ENCODE measurements at regions not wholly inside any gene's neighbourhood (a gene's known extent, or its start where the extent isn't known, plus 50 kb on each side); places are given as distances from the start of the nearest gene placed in this dataset.

DNA sequence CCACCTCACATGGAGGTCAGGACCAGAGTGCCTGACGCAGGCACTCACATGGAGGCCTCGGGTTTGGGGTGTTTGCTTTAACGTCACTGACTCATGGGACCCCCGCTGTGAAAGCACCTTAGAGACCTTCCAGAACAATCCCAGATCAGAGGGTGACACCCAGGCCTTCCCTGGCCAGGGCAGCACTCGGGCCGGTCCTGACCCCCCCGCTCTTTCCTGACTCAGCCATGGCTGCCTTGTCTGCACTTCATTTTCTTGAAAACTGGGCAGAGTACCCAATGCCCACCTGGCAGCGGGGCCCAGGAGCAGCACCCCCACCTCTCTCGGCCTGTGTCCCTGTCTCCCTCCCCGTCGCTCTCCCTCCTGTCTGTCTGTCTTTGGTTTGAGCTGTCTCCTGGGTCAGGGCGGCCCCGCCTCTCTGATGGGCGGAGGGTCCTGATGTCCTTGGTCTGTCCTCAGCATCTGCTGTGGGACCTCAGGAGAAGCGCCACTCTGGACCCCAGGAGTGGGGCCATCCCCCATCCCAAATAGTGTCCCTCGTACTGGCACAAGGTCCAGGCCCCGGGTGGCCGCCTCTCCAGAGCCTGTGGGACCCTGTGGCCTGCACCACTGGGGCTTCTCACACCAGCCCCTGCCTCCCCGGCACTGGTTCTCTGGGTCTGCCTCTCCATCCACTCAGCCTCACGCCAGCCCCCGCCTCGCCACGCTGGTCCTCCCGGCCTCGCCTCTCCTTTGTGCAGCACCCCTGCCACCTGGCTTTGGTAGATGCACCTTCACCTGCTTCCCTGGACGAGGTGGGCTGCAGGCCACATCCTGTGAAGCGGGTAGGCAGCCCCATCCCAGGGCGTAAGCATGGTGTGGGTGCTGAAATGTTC lies 55.9 kb upstream of the ZNF469 start:
- POLR2A ChIA-PET: no interaction called here
- CTCF ChIA-PET: no interaction called here
- no peak overlapping the region for H3K27ac ChIP-seq (ENCODE audit: extremely low read depth, low read depth, low read length)

DNA sequence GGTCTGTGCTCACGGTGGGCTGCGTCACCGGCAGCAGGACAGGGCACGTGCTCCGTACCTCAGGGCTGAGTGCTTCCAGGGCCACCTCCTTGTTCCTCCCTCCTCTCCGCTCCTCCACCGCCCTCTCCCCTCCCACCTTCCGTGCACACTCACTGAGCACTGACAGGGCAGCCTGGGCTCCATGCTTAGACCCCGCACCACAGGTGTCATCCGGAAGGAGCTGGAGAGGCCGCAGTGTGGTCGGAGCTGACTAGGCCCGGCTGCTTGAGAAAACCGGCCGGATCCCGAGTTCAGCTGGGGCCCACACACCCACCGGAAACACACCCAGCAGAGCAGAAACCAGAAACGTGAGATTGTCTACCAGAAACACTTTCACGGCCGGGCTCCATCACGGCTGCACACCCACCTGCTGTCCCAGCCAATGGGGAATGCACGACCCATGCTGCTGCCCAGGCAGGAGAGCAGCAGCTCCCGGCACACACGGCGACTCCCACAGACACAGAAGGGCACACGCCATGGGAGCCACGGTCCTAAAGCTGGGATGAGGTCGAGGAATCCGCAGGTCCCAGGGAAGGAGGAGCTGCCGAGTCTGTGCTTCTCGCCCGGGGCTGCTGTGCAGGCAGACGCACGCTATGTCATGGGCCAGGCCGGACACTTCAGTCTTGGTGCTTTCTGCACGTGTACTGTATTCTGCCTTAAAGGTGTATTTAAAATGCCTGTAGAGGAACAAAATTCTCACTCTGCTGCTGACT lies 55.0 kb upstream of the ZNF469 start:
- Histone ChIP-seq H3K4me3 (ENCODE audit: low read depth, low read length) (no peak overlapping the region), H3K36me3 (ENCODE audit: control insufficient read depth in 2 of 2, insufficient read depth in 1 of 2, low read length in 2 of 2) (no peaks in the 10 kb centered on the region), H3K9me3 (ENCODE audit: control insufficient read depth, insufficient read depth, low read depth, low read length) (no peaks in the 10 kb centered on the region), H3K4me1 (ENCODE audit: control insufficient read depth, insufficient read depth, low read length) (no peaks in the 10 kb centered on the region), H3K27ac (ENCODE audit: extremely low read depth, low read depth, low read length) (no peak overlapping the region)
- POLR2A ChIA-PET: no interaction called here
- CTCF ChIA-PET: no interaction called here
- TF ChIP-seq ZIC2 (tag by site-specific recombination; IDR thresholded peaks at IDR 0.05) (0 out of 2 replicates have a peak, but pooled peaks have one; percentile 13), ZBTB48 (tag by site-specific recombination; IDR thresholded peaks at IDR 0.05) (no peak)

More for the DNA sequence above, 55.9 kb upstream of the ZNF469 start:
- no peaks in the 10 kb centered on the region for H3K36me3 ChIP-seq (ENCODE audit: control insufficient read depth in 2 of 2, insufficient read depth in 1 of 2, low read length in 2 of 2)
- TF ChIP-seq, protein P1, sequence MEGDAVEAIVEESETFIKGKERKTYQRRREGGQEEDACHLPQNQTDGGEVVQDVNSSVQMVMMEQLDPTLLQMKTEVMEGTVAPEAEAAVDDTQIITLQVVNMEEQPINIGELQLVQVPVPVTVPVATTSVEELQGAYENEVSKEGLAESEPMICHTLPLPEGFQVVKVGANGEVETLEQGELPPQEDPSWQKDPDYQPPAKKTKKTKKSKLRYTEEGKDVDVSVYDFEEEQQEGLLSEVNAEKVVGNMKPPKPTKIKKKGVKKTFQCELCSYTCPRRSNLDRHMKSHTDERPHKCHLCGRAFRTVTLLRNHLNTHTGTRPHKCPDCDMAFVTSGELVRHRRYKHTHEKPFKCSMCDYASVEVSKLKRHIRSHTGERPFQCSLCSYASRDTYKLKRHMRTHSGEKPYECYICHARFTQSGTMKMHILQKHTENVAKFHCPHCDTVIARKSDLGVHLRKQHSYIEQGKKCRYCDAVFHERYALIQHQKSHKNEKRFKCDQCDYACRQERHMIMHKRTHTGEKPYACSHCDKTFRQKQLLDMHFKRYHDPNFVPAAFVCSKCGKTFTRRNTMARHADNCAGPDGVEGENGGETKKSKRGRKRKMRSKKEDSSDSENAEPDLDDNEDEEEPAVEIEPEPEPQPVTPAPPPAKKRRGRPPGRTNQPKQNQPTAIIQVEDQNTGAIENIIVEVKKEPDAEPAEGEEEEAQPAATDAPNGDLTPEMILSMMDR (tag by site-specific recombination; IDR thresholded peaks at IDR 0.05): no peak
- TF ChIP-seq HOXD13 (CRISPR knock-in tag; IDR thresholded peaks at IDR 0.05; ENCODE audit: borderline replicate concordance): no peak
- TF ChIP-seq, protein P2, sequence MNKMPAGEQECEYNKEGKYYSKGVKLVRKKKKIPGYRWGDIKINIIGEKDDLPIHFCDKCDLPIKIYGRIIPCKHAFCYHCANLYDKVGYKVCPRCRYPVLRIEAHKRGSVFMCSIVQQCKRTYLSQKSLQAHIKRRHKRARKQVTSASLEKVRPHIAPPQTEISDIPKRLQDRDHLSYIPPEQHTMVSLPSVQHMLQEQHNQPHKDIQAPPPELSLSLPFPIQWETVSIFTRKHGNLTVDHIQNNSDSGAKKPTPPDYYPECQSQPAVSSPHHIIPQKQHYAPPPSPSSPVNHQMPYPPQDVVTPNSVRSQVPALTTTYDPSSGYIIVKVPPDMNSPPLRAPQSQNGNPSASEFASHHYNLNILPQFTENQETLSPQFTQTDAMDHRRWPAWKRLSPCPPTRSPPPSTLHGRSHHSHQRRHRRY (tag by site-specific recombination; IDR thresholded peaks at IDR 0.05): no peak
- no peak for TF ChIP-seq ZFP41 (tag by site-specific recombination; IDR thresholded peaks at IDR 0.05; ENCODE audit: borderline replicate concordance)
- TF ChIP-seq ZNF2 (tag by site-specific recombination; IDR thresholded peaks at IDR 0.05): no peak
- no peaks in the 10 kb centered on the region for H3K9me3 ChIP-seq (ENCODE audit: control insufficient read depth, insufficient read depth, low read depth, low read length)
- no peak overlapping the region for H3K4me3 ChIP-seq (ENCODE audit: low read depth, low read length)
- H3K4me1 ChIP-seq (ENCODE audit: control insufficient read depth, insufficient read depth, low read length): no peaks in the 10 kb centered on the region

DNA sequence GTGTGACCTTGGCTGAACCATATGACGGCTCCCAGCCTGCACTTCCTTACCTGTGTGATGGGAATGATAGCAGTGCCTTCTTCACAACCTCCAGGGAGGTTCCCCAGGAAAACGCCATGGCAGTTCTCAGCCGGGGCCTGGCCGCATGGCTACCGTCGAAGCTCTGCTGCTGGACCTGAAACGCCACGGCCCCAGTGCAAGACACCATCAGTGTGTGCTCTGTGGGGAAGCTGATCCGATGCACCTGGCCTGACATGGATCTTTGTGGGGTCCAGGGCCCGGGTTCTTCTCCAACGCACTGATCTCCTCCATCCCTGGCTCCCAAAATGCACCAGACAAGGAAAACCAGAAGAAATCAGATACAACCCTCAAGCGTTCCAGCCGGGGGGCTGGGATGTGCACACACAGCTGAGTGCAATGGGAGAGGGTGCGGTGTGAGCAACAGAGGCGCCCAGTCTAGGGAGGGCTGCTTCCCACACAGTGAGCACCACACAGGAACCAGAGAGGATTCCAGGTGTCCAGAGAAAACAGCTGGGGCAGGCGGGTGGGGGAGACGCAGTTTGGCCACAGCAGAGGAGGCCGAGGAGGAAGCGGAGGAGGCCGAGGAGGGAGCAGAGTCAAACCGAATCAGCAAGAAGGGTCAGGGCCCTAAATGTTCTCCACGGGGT lies 54.3 kb upstream of the ZNF469 start:
- no peaks in the 10 kb centered on the region for H3K4me1 ChIP-seq (ENCODE audit: control insufficient read depth, insufficient read depth, low read length)
- H3K9me3 ChIP-seq (ENCODE audit: control insufficient read depth, insufficient read depth, low read depth, low read length): no peaks in the 10 kb centered on the region
- ChIA-PET CTCF (interaction anchor here (1.0 kb wide), 1 partner anchor 56 kb away, joined by 3 read pairs; no protein-coding TSS in a partner anchor), POLR2A (no interaction called here)
- TF ChIP-seq, protein P3, sequence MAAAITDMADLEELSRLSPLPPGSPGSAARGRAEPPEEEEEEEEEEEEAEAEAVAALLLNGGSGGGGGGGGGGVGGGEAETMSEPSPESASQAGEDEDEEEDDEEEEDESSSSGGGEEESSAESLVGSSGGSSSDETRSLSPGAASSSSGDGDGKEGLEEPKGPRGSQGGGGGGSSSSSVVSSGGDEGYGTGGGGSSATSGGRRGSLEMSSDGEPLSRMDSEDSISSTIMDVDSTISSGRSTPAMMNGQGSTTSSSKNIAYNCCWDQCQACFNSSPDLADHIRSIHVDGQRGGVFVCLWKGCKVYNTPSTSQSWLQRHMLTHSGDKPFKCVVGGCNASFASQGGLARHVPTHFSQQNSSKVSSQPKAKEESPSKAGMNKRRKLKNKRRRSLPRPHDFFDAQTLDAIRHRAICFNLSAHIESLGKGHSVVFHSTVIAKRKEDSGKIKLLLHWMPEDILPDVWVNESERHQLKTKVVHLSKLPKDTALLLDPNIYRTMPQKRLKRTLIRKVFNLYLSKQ (tag by site-specific recombination; IDR thresholded peaks at IDR 0.05; ENCODE audit: borderline replicate concordance): no peak
- H3K27ac ChIP-seq (ENCODE audit: extremely low read depth, low read depth, low read length): no peak overlapping the region
- H3K36me3 ChIP-seq (ENCODE audit: control insufficient read depth in 2 of 2, insufficient read depth in 1 of 2, low read length in 2 of 2): no peaks in the 10 kb centered on the region
- H3K4me3 ChIP-seq (ENCODE audit: low read depth, low read length): no peak overlapping the region
